ENCODE measurements at regions not wholly inside any gene's neighbourhood (a gene's known extent, or its start where the extent isn't known, plus 50 kb on each side); places are given as distances from the start of the nearest gene placed in this dataset.

DNA sequence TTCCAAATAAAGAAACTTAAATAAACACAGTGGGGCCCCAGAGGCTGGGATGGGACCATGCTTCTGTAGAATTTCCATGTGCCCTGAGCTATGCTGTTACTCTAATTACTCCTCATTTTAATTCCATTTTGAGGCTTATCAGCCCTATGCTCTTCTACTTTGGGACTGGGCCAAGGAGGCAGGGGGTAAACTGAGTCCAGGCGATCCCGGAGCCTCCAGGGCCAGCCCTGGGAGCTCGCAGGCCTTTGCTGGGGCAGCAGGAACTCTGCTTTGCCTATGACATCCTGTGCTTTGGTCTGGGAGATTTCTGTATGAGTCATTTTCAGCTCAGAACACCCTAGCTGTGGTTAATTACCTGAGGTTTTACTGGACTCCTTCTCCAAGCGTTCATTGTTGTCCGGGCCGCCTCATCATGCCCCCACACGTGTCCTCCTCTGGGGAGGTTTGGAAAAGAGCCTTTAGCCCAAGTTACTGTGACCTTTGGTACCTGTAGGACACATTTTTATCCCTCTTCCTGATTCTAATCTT, 95.7 kb downstream of the RHOU start:
- no peak overlapping the region for H3K27ac ChIP-seq
- no peak overlapping the region for H3K4me3 ChIP-seq (ENCODE audit: low read depth, low read length)
- no peaks in the 10 kb centered on the region for H3K27me3 ChIP-seq (ENCODE audit: insufficient read depth, low read depth, severe bottlenecking)
- DNase-seq = no peak
- no peak for TF ChIP-seq CTCF (IDR thresholded peaks at IDR 0.05; ENCODE audit: low read depth, low read length)
- no peaks in the 10 kb centered on the region for H3K36me3 ChIP-seq
- H3K9me3 ChIP-seq (ENCODE audit: severe bottlenecking) = no peaks in the 10 kb centered on the region

GRCh38 chr1:228833911-228834688, 98.8 kb downstream of the RHOU start:
- H3K27ac ChIP-seq = no peak overlapping the region
- H3K36me3 ChIP-seq = no peaks in the 10 kb centered on the region
- H3K27me3 ChIP-seq (ENCODE audit: insufficient read depth, low read depth, severe bottlenecking) = no peaks in the 10 kb centered on the region
- no peaks in the 10 kb centered on the region for H3K9me3 ChIP-seq (ENCODE audit: severe bottlenecking)
- no peak for TF ChIP-seq CTCF (IDR thresholded peaks at IDR 0.05; ENCODE audit: low read depth, low read length)
- DNase-seq = no peak
- H3K4me3 ChIP-seq (ENCODE audit: low read depth, low read length) = no peak overlapping the region

DNA sequence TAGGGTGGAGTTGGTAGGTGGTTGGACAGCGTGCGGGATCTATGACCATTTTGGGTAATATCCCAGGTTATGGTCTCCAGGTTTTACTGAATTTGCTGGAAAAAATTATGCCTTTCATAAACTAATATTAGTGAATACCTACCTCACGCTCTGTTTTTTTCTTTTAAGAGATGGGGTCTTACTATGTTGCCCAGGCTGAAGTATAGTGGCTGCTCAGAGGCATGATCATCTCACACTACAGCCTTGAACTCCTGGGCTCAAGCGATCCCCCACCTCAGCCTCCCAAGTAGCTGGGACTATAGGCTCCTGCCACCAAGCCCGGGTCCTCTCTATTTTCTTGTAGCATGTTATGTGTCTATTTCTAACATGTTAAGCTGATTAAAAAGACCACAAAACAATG, 100.2 kb downstream of the RHOU start:
- no peak for DNase-seq
- H3K4me3 ChIP-seq (ENCODE audit: low read depth, low read length) = no peak overlapping the region
- H3K27ac ChIP-seq = no peak overlapping the region
- no peaks in the 10 kb centered on the region for H3K9me3 ChIP-seq (ENCODE audit: severe bottlenecking)
- TF ChIP-seq CTCF (IDR thresholded peaks at IDR 0.05; ENCODE audit: low read depth, low read length) = no peak
- no peaks in the 10 kb centered on the region for H3K27me3 ChIP-seq (ENCODE audit: insufficient read depth, low read depth, severe bottlenecking)
- no peaks in the 10 kb centered on the region for H3K36me3 ChIP-seq

DNA sequence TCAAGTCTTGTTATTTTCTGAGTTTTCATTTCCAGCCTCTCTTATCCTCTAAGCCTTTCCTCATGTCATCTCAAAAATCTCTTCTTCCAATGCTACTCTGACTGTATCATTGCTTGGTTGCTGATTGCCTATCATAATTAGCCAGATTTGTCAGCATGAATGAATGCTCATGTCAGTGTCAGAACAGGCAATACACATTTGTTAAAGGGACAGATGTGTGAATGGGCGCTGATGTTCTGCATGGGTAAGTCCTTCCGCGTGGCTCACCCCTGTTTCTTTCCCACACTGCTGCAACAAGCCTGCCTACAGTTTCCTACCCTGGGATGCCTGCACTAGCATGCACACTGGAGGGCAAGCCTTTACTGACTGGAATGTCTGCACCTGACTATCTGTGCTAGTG, 100.6 kb downstream of the RHOU start:
- no peak for TF ChIP-seq CTCF (IDR thresholded peaks at IDR 0.05; ENCODE audit: low read depth, low read length)
- Histone ChIP-seq H3K4me3 (ENCODE audit: low read depth, low read length) (no peak overlapping the region), H3K36me3 (no peaks in the 10 kb centered on the region), H3K27me3 (ENCODE audit: insufficient read depth, low read depth, severe bottlenecking) (no peaks in the 10 kb centered on the region), H3K9me3 (ENCODE audit: severe bottlenecking) (no peaks in the 10 kb centered on the region), H3K27ac (no peak overlapping the region)
- DNase-seq = no peak

- H3K9me3 ChIP-seq (ENCODE audit: severe bottlenecking) = no peaks in the 10 kb centered on the region
- no peak overlapping the region for H3K4me3 ChIP-seq (ENCODE audit: low read depth, low read length)
- no peak for TF ChIP-seq CTCF (IDR thresholded peaks at IDR 0.05; ENCODE audit: low read depth, low read length)
- no peak overlapping the region for H3K27ac ChIP-seq
- no peaks in the 10 kb centered on the region for H3K27me3 ChIP-seq (ENCODE audit: insufficient read depth, low read depth, severe bottlenecking)
- no peak for DNase-seq
- no peaks in the 10 kb centered on the region for H3K36me3 ChIP-seq
These were observed 101.1 kb downstream of the RHOU start for GRCh38 chr1:228836427-228836826.

DNA sequence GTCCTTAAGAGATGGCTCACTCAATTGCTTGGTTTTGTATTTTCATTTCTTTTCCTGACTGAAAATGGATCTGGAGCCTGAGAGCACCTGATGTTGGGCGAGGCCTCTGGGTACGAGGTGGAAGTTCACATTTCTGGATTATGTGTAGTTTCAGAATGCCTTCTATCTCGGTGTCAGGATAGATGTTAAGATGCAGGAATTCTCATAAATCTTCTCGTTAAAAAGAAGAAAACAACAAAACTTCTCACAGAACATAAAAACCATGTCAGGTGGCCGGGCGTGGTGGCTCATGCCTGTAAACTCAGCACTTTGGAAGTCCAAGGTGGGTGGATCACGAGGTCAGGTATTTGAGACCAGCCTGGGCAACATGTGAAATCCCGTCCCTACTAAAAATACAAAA, 101.8 kb downstream of the RHOU start:
- Histone ChIP-seq H3K36me3 (no peaks in the 10 kb centered on the region), H3K27me3 (ENCODE audit: insufficient read depth, low read depth, severe bottlenecking) (no peaks in the 10 kb centered on the region), H3K4me3 (ENCODE audit: low read depth, low read length) (no peak overlapping the region), H3K9me3 (ENCODE audit: severe bottlenecking) (no peaks in the 10 kb centered on the region), H3K27ac (no peak overlapping the region)
- no peak for DNase-seq
- TF ChIP-seq CTCF (IDR thresholded peaks at IDR 0.05; ENCODE audit: low read depth, low read length) = no peak
